Fibroblast of lung (primary cell): ENCODE measurements at regions not wholly inside any gene's neighbourhood (a gene's known extent, or its start where the extent isn't known, plus 50 kb on each side); places are given as distances from the start of the nearest gene placed in this dataset.

Experiments used
- DNase-seq, 2 donors: peaks; one replicate each; pipeline versions ENCODE4 v3.0.0 to v3.0.0-alpha.2; 2010; ENCODE audit warnings: low read depth in 2 of 2
- H2AFZ ChIP-seq: 2 replicates; pipeline ENCODE4 v1.5.1; 2012; ENCODE audit warnings: low read length, control low read depth, inconsistent platforms
- H3K27ac ChIP-seq: 2 replicates; pipeline ENCODE4 v1.5.1; 2011; ENCODE audit warnings: low read length, control low read depth; ENCODE audit not compliant: insufficient read depth
- H3K27me3 ChIP-seq: 2 replicates; pipeline ENCODE4 v1.5.1; 2011; ENCODE audit warnings: mild to moderate bottlenecking, low read length; ENCODE audit not compliant: control insufficient read depth, insufficient read depth
- H3K36me3 ChIP-seq: 2 replicates; pipeline ENCODE4 v1.5.1; 2011; ENCODE audit warnings: low read length; ENCODE audit not compliant: control insufficient read depth, insufficient read depth
- H3K4me1 ChIP-seq: 2 replicates; pipeline ENCODE4 v1.5.1; 2011; ENCODE audit warnings: low read length; ENCODE audit not compliant: control insufficient read depth, insufficient read depth; ENCODE audit errors: extremely low read depth
- H3K4me2 ChIP-seq: 2 replicates; pipeline ENCODE4 v1.5.1; 2011; ENCODE audit warnings: low read length, control low read depth; ENCODE audit not compliant: insufficient read depth; ENCODE audit errors: extremely low read depth
- H3K4me3 ChIP-seq, 4 experiments: fragments of 200-600 bp in 1 of 4; sonication (generic) in 1 of 4; replicated peaks in 1 of 4; 2 replicates each; pipeline ENCODE4 v1.5.1; 2011 to 2016; ENCODE audit warnings: low read length in 4 of 4, low read depth in 3 of 4, mild to moderate bottlenecking in 3 of 4, control low read depth in 2 of 4, inconsistent platforms in 1 of 4, mixed read lengths in 1 of 4; ENCODE audit not compliant: insufficient read depth in 1 of 4; ENCODE audit errors: control extremely low read depth in 1 of 4
- H3K79me2 ChIP-seq: 2 replicates; pipeline ENCODE4 v1.5.1; 2012; ENCODE audit warnings: mild to moderate bottlenecking, low read length, inconsistent platforms; ENCODE audit not compliant: control insufficient read depth, insufficient read depth
- H3K9ac ChIP-seq: 2 replicates; pipeline ENCODE4 v1.5.1; 2011; ENCODE audit warnings: mild to moderate bottlenecking, low read length, control low read depth; ENCODE audit not compliant: insufficient read depth
- H3K9me3 ChIP-seq: 2 replicates; pipeline ENCODE4 v1.5.1; 2012; ENCODE audit warnings: low read depth, low read length; ENCODE audit not compliant: control insufficient read depth, insufficient read depth
- H4K20me1 ChIP-seq: 2 replicates; pipeline ENCODE4 v1.5.1; 2011; ENCODE audit warnings: low read length; ENCODE audit not compliant: control insufficient read depth, insufficient read depth; ENCODE audit errors: extremely low read depth
- EZH2 ChIP-seq: IDR thresholded peaks from 2 replicates; pipeline ENCODE4 v1.5.1; 2012; ENCODE audit warnings: low read length, control low read depth, mild to moderate bottlenecking; ENCODE audit errors: missing control alignments
- TF ChIP-seq, protein P1 (sequence below), 2 donors: IDR thresholded peaks in 1 of 2; conservative IDR thresholded peaks in 1 of 2; 1 replicate in 1 of 2; 2 replicates in 1 of 2; pipeline ENCODE4 v1.5.1; 2011 to 2012; ENCODE audit warnings: low read length in 2 of 2, control low read depth in 1 of 2, inconsistent platforms in 1 of 2, low read depth in 1 of 2, mild to moderate bottlenecking in 1 of 2

DNA sequence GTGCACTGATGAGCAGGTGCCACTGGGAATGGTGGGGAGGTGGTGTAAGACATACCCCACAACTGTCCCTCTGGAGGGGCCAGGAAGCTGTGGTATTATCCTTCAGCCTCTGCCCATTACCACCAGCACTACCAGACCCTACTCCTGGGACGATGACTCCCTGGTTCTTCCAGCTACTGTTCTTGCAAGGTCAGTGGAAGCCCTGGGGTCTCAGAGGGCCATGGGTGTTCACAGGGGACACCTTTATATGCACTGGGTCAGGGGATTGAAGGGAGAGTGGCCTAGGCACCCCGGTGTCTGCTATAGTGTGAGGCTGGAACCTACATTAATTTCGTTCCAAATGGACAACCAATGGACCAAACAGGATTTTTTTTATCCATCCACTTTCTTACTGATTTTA lies 94.7 kb upstream of the SLC22A11 start:
- DNase-seq, result no peak
- Histone ChIP-seq H3K27me3 (peaks cover 4% of the 10 kb centered on the region), H4K20me1 (no peaks in the 10 kb centered on the region), H3K4me1 (no peaks in the 10 kb centered on the region), H2AFZ (no peak overlapping the region), H3K9ac (no peak overlapping the region), H3K79me2 (no peaks in the 10 kb centered on the region), H3K4me3 (no peak overlapping the region), H3K27ac (no peak overlapping the region), H3K9me3 (no peaks in the 10 kb centered on the region), H3K4me2 (no peak overlapping the region), H3K36me3 (no peaks in the 10 kb centered on the region)
- TF ChIP-seq EZH2, result no peak
- TF ChIP-seq, protein P1, sequence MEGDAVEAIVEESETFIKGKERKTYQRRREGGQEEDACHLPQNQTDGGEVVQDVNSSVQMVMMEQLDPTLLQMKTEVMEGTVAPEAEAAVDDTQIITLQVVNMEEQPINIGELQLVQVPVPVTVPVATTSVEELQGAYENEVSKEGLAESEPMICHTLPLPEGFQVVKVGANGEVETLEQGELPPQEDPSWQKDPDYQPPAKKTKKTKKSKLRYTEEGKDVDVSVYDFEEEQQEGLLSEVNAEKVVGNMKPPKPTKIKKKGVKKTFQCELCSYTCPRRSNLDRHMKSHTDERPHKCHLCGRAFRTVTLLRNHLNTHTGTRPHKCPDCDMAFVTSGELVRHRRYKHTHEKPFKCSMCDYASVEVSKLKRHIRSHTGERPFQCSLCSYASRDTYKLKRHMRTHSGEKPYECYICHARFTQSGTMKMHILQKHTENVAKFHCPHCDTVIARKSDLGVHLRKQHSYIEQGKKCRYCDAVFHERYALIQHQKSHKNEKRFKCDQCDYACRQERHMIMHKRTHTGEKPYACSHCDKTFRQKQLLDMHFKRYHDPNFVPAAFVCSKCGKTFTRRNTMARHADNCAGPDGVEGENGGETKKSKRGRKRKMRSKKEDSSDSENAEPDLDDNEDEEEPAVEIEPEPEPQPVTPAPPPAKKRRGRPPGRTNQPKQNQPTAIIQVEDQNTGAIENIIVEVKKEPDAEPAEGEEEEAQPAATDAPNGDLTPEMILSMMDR (conservative IDR thresholded peaks at IDR 0.05 in 1 of 2, IDR thresholded peaks at IDR 0.05 in 1 of 2; ENCODE audit: low read depth in 1 of 2, low read length in 2 of 2), result no peak

DNA sequence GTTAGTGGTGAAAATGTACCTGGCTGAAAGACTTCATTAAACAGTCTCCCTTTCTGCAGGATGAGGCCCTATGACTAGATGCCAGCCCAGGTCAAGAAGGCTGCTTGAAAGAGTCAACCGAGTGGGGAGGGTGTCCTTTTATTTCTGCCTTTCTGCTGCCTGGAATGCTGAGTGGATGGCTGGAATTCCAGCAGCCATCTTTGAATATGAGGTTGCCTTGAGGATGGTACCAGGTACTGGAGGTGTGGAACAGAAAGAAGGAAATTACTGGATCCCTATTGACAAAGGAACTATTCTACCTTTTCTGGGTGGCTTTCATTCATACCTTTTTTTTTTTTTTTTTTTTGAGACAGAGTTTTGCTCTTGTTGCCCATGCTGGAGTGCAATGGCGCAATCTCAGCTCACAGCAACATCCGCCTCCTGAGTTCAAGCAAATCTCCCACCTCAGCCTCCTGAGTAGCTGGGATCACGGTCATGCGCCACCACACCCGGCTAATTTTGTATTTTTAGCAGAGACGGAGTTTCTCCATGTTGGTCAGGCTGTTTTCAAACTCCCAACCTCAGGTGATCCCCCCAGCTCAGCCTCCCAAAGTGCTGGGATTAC lies 89.5 kb upstream of the SLC22A11 start:
- no peak for DNase-seq
- no peak overlapping the region for H3K27ac ChIP-seq
- H2AFZ ChIP-seq, result no peak overlapping the region
- no peak overlapping the region for H3K4me3 ChIP-seq
- peaks cover 4% of the 10 kb centered on the region for H3K27me3 ChIP-seq
- H4K20me1 ChIP-seq, result no peaks in the 10 kb centered on the region
- TF ChIP-seq, protein P1 (conservative IDR thresholded peaks at IDR 0.05 in 1 of 2, IDR thresholded peaks at IDR 0.05 in 1 of 2; ENCODE audit: low read depth in 1 of 2, low read length in 2 of 2), result no peak
- TF ChIP-seq EZH2, result no peak
- H3K4me2 ChIP-seq, result no peak overlapping the region
- H3K9ac ChIP-seq, result no peak overlapping the region
- no peaks in the 10 kb centered on the region for H3K4me1 ChIP-seq
- no peaks in the 10 kb centered on the region for H3K36me3 ChIP-seq
- no peaks in the 10 kb centered on the region for H3K79me2 ChIP-seq
- H3K9me3 ChIP-seq, result no peaks in the 10 kb centered on the region

DNA sequence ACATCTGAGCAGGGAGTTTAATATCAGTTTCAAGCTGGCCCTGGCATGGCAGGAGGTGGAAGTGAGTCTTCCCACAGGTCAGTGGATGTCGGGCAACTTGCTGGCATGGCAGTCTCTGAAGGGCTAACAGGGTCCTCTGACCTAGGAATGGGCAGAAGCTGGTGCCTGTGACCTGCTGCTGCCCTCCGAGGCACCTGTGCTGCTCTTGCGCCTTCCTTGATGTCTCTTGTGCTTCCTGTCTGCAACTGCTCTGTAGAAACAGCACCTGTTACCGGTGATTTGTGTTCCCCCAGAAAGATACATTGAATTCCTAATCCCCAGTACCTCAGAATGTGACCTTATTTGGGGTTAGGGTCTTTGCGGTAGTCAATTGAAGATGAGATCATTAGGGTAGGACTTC lies 86.5 kb upstream of the SLC22A11 start:
- Histone ChIP-seq H2AFZ (no peak overlapping the region), H3K4me3 (no peak overlapping the region), H3K27me3 (peaks cover 3% of the 10 kb centered on the region), H3K36me3 (no peaks in the 10 kb centered on the region), H3K4me1 (no peaks in the 10 kb centered on the region), H3K79me2 (no peaks in the 10 kb centered on the region), H3K9ac (no peak overlapping the region), H3K9me3 (no peaks in the 10 kb centered on the region), H3K4me2 (no peak overlapping the region), H4K20me1 (no peaks in the 10 kb centered on the region), H3K27ac (no peak overlapping the region)
- no peak for TF ChIP-seq EZH2
- TF ChIP-seq, protein P1 (conservative IDR thresholded peaks at IDR 0.05 in 1 of 2, IDR thresholded peaks at IDR 0.05 in 1 of 2; ENCODE audit: low read depth in 1 of 2, low read length in 2 of 2), result no peak
- DNase-seq, result no peak
